GM12864 (cell line): ENCODE measurements at regions not wholly inside any gene's neighbourhood (a gene's known extent, or its start where the extent isn't known, plus 50 kb on each side); places are given as distances from the start of the nearest gene placed in this dataset.

ENCODE experiments used
- DNase-seq: peaks from one replicate; pipeline ENCODE4 v3.0.0-alpha.2; 2011; ENCODE audit warnings: low read depth
- H3K4me3 ChIP-seq: 2 replicates; pipeline ENCODE4 v1.5.1; 2011; ENCODE audit warnings: mild to moderate bottlenecking, low read depth, low read length, control low read depth
- TF ChIP-seq, protein P1 (sequence below): IDR thresholded peaks from 2 replicates; pipeline ENCODE4 v1.5.1; 2011; ENCODE audit warnings: low read depth, mild to moderate bottlenecking, moderate library complexity, low read length, control low read depth, inconsistent platforms; ENCODE audit errors: missing control alignments

DNA sequence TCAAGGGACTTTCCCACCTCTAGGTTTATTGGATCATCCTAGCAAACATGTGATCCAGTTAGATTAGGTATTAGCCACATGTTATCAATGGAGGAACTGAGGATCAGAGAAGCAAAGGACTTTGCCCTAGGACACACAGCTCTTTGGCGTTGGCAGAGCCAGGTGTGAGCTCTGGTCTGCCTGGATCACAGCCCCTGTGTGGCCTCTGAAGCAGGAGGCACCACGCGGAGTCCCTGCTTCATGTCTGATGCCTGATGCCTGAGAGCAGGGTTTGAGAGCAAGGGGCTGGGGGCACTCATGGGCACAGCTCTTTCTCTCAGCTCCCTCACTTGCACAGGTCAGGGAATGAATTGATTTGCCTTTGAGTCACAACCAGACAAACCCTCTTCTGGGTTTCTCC is 64.7 kb upstream of the CTBP2 start:
- no peak overlapping the region for H3K4me3 ChIP-seq
- TF ChIP-seq, protein P1, sequence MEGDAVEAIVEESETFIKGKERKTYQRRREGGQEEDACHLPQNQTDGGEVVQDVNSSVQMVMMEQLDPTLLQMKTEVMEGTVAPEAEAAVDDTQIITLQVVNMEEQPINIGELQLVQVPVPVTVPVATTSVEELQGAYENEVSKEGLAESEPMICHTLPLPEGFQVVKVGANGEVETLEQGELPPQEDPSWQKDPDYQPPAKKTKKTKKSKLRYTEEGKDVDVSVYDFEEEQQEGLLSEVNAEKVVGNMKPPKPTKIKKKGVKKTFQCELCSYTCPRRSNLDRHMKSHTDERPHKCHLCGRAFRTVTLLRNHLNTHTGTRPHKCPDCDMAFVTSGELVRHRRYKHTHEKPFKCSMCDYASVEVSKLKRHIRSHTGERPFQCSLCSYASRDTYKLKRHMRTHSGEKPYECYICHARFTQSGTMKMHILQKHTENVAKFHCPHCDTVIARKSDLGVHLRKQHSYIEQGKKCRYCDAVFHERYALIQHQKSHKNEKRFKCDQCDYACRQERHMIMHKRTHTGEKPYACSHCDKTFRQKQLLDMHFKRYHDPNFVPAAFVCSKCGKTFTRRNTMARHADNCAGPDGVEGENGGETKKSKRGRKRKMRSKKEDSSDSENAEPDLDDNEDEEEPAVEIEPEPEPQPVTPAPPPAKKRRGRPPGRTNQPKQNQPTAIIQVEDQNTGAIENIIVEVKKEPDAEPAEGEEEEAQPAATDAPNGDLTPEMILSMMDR = no peak
- DNase-seq = no peak

DNA sequence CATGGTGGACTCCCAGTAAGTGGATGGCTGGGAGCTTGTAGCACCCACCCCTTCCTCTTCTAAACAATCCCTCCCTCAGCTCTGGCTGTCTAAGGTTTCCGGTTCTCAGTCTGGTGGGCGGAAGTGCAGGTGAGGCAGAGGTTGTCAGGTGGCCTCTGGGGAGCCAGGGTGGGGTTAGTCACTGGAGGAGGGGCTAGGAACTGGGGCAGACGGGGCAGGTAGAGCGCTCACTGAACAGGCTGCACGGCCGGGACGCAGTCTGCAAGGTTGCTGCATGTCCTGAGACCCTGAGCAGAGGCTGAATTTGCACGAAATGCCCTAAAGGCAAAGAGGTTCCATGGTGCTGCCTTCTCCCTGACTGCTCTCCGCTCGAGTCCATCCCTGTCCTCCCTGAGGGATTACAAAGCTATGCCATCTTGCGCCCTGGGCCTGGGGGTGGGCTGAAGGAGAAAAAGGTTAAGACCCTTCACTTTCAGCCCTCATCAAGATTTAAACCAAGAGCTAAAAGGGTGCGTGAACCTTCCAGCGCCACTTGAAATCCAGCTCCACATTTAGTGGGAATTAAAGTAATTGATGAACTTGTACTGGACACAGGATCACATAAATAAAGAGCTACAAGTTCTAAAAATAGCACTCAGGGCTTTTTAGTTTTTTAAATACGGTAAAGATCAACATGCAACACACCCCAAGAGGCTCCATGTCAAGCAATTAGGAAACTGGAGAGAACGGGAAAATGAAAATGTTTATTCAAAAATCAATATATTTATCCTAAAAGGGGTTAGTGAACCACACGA is 62.3 kb upstream of the CTBP2 start:
- H3K4me3 ChIP-seq = no peak overlapping the region
- TF ChIP-seq, protein P1 = no peak
- no peak for DNase-seq

DNA sequence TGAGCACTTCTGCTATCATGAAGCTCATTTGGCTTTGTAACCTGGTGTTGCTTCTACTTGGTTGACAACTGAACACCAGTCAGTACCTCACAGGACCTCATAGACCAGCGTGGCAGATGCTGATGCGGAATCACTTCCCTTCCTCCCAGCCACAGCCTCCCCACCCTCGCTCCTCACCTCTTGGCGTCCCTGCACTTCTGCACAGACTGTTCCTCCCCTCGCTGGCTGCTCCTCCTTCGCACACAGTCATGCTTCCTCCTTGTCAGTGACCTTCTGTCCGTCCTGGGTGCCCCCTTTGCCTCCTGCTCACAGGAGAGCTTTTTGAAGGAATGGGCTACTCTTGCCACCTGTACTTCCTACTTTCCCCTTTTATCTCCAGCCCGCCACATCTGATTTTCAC is 61.4 kb upstream of the CTBP2 start:
- no peak overlapping the region for H3K4me3 ChIP-seq
- TF ChIP-seq, protein P1 = no peak
- no peak for DNase-seq

DNA sequence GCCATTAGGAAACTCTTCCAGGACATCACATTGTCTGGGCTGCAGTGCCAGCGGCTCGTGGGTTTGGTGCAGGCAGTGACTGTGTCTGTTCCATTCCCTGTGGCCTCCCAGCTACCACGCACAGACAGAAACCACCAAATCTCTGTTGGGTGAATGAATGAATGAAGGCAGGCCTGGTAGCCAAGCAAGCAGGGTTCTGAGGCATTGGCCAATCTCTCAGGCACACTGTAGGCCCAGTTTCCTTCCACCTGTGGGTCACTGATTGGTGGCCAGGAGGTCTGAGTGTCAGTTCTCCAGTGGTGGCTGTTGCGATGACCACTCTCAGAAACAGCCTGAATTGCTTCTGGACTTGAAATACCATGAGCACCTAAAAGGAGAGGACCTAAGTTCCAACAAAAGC is 59.4 kb upstream of the CTBP2 start:
- DNase-seq = no peak
- TF ChIP-seq, protein P1 = no peak
- H3K4me3 ChIP-seq = no peak overlapping the region

DNA sequence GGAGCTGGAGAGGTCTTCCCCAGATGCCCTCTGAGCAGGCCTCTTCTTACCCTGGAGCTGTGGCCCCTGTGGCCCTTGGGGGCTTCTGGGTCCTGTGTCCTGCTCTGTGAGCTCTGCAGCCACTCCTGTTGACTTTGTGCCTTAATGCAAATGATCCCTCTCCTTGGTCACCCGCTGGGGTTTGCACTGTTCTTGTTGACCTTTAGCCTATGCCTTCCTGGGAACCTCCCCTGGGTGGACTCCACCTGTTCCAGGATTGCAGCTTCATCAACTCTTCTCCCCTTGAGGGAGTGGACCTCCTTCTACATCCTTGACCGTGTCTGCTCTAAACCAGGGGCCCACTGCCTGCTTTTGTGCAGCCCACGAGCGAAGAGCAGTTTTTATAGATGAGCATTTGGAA is 58.6 kb upstream of the CTBP2 start:
- H3K4me3 ChIP-seq = no peak overlapping the region
- TF ChIP-seq, protein P1 = no peak
- DNase-seq = no peak

DNA sequence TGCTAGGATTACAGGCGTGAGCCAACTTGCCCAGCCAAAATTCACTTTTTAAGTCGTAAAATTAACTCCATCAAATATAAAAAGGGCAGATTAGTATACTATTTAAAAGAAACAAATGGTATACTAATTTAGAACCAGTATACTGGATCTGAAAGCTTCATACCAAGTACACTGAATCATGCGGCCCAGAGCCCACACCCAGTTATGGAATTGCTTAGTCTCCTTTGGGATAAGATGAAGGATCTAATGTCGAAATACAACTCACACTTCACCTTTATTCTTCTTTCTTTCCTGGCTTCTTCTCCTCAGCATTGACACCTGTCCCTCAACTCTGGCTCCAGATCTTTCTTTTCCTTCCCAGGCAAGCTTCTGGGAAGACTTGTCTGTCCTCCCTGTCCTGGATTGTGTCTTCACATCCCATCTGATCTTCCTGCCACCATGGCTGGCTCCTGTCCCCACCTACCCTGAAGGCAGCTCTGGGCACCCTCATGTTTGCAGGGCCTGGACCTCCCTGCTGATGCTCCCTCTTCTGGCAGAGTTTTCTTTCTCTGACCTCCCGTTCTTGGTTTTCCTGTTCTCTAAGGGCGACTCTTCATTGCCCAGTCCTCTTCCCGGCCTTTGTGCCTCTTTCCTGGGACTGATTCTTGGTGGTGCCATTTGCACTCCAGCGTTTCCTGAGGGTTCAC is 57.8 kb upstream of the CTBP2 start:
- no peak for DNase-seq
- TF ChIP-seq, protein P1 = no peak
- H3K4me3 ChIP-seq = no peak overlapping the region
